CD4-positive, alpha-beta memory T cell (primary cell): ENCODE measurements at regions not wholly inside any gene's neighbourhood (a gene's known extent, or its start where the extent isn't known, plus 50 kb on each side); places are given as distances from the start of the nearest gene placed in this dataset.

Experiments used
- CTCF ChIA-PET: fragments of 350-600 bp; sonication (Branson Sonifier 250); formaldehyde crosslinking; loops from one replicate; lab custom pipeline; 2021; ENCODE audit warnings: inconsistent platforms; ENCODE audit not compliant: partially characterized antibody; lab: Charles Lee
- POLR2A ChIA-PET: fragments of 350-600 bp; sonication (Branson Sonifier 250); formaldehyde crosslinking; loops from one replicate; lab custom pipeline; 2021; ENCODE audit not compliant: partially characterized antibody; lab: Charles Lee
- DNase-seq, 5 donors: peaks; one replicate each; pipeline versions ENCODE4 v3.0.0 to v3.0.0-alpha.2; 2020 to 2022; ENCODE audit warnings: mixed read lengths in 1 of 5
- H3K27ac ChIP-seq: one replicate; pipeline ENCODE4 v1.7.0; 2013; ENCODE audit warnings: low read depth, low read length
- H3K27me3 ChIP-seq: 2 replicates; pipeline ENCODE4 v1.7.0; 2013; ENCODE audit warnings: mild to moderate bottlenecking, low read length, moderate library complexity; ENCODE audit not compliant: insufficient read depth
- H3K36me3 ChIP-seq: 2 replicates; pipeline ENCODE4 v1.7.0; 2013; ENCODE audit warnings: mild to moderate bottlenecking, low read length, moderate library complexity; ENCODE audit not compliant: insufficient read depth
- H3K4me1 ChIP-seq: 2 replicates; pipeline ENCODE4 v1.7.0; 2013; ENCODE audit warnings: mild to moderate bottlenecking, low read length, moderate library complexity; ENCODE audit not compliant: insufficient read depth
- H3K4me3 ChIP-seq, 2 donors: one replicate each; pipeline ENCODE4 v1.7.0; 2013; ENCODE audit warnings: low read length in 2 of 2, mild to moderate bottlenecking in 1 of 2
- H3K9me3 ChIP-seq, 2 donors: one replicate each; pipeline ENCODE4 v1.7.0; 2013; ENCODE audit warnings: low read length in 2 of 2, control low read depth in 1 of 2; ENCODE audit not compliant: control insufficient read depth in 1 of 2
- H3K27ac Mint-ChIP-seq, 7 donors: one replicate each; pipeline ENCODE4 v1.8.0; 2020 to 2021; ENCODE audit warnings: mixed read lengths in 7 of 7, mild to moderate bottlenecking in 6 of 7, inconsistent platforms in 3 of 7, moderate library complexity in 3 of 7
- H3K27me3 Mint-ChIP-seq, 2 donors: one replicate each; pipeline ENCODE4 v1.8.0; 2020 to 2021; ENCODE audit warnings: mixed read lengths in 2 of 2
- H3K36me3 Mint-ChIP-seq, 2 donors: one replicate each; pipeline ENCODE4 v1.8.0; 2020 to 2021; ENCODE audit warnings: mixed read lengths in 2 of 2, inconsistent platforms in 1 of 2, mild to moderate bottlenecking in 1 of 2
- H3K4me1 Mint-ChIP-seq, 4 donors: one replicate each; pipeline ENCODE4 v1.8.0; 2020 to 2021; ENCODE audit warnings: mixed read lengths in 4 of 4, mild to moderate bottlenecking in 1 of 4
- H3K4me3 Mint-ChIP-seq, 8 donors: one replicate each; pipeline ENCODE4 v1.8.0; 2020 to 2021; ENCODE audit warnings: mixed read lengths in 8 of 8, mild to moderate bottlenecking in 7 of 8, moderate library complexity in 6 of 8, inconsistent platforms in 3 of 8
- H3K9me3 Mint-ChIP-seq, 8 donors: one replicate each; pipeline ENCODE4 v1.8.0; 2020 to 2021; ENCODE audit warnings: mixed read lengths in 8 of 8, mild to moderate bottlenecking in 5 of 8, inconsistent platforms in 3 of 8, moderate library complexity in 1 of 8
- intact Hi-C: fragments of 100-400 bp; cut with micrococcal nuclease; formaldehyde crosslinking; loops from one replicate; pipeline ENCODE4 v1.15.1; 2023

DNA sequence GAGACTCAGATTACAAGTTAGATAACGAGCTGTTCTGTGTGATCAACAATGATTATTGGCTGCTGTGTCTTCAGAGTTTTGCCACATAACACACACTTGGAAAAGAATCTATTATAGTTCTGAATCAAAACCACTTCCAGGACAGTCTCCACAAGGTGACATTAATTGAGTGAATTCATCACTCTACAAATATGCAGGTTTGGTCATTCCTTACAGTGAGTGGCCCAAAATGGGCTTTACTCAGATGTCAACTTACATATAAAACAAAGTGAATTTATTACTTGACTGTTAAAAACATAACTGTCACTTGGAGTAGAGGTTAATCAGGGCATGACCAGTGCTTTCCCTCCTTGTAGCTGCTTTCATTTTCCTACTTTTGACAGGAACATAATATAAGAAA, 984.3 kb downstream of the REEP3 start:
- ChIA-PET POLR2A (no interaction called here), CTCF (no interaction called here)
- intact Hi-C loops, result no loop called here
- Mint-ChIP-seq H3K27ac (no peak overlapping the region), H3K9me3 (peaks cover 0 to 6% (median 2%) of the 10 kb centered on the region in 8 donors), H3K36me3 (no peaks in the 10 kb centered on the region), H3K4me3 (no peak overlapping the region), H3K4me1 (no peaks in the 10 kb centered on the region), H3K27me3 (no peaks in the 10 kb centered on the region)
- Histone ChIP-seq H3K4me1 (no peaks in the 10 kb centered on the region), H3K9me3 (no peaks in the 10 kb centered on the region), H3K4me3 (no peak overlapping the region), H3K27ac (no peak overlapping the region), H3K27me3 (no peaks in the 10 kb centered on the region), H3K36me3 (no peaks in the 10 kb centered on the region)
- DNase-seq, result no peak

DNA sequence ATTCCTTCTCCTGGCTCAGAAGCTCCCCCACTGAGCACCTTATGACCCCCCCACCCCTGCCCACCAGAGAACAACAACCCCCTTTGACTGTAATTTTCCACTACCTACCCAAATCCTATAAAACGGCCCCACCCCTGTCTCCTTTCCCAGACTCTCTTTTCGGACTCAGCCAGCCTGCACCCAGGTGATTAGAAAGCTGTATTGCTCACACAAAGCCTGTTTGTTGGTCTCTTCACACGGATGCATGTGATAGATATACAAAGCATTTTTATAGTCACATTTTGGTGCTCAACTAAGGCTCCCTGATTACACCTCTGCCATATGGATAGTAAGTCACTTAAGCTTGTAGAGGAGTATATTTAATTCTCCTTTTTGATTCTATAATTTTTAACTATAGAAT, 985.8 kb downstream of the REEP3 start:
- no peak overlapping the region for H3K4me3 ChIP-seq
- H3K27me3 Mint-ChIP-seq, result no peaks in the 10 kb centered on the region
- H3K36me3 Mint-ChIP-seq, result no peaks in the 10 kb centered on the region
- no peaks in the 10 kb centered on the region for H3K9me3 ChIP-seq
- POLR2A ChIA-PET, result no interaction called here
- intact Hi-C loops, result no loop called here
- no peak overlapping the region for H3K4me3 Mint-ChIP-seq
- H3K9me3 Mint-ChIP-seq, result peaks cover 0 to 5% (median 1%) of the 10 kb centered on the region in 8 donors
- no peak overlapping the region for H3K27ac ChIP-seq
- no peak overlapping the region for H3K27ac Mint-ChIP-seq
- H3K4me1 ChIP-seq, result no peaks in the 10 kb centered on the region
- H3K27me3 ChIP-seq, result no peaks in the 10 kb centered on the region
- H3K4me1 Mint-ChIP-seq, result no peaks in the 10 kb centered on the region
- DNase-seq, result no peak
- H3K36me3 ChIP-seq, result no peaks in the 10 kb centered on the region
- CTCF ChIA-PET, result no interaction called here

DNA sequence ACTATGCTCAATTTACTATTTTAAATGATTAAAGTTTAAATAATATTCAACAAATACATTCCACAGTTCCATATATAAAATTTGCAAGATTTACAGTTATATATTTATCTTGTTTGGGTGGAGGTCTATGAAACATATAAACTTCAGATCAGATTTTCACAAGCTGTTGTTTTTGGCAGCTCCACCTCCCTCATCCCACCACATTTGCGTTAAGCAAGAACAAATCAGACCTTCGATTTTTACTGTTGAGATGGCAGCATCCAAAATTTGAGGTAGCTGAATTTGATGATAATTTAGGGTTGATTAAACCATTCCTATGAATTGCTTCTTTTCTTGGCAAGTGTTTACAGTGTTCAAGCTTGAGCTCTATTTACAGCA, 986.4 kb downstream of the REEP3 start:
- no peak for DNase-seq
- Histone ChIP-seq H3K36me3 (no peaks in the 10 kb centered on the region), H3K4me3 (no peak overlapping the region), H3K4me1 (no peaks in the 10 kb centered on the region), H3K9me3 (no peaks in the 10 kb centered on the region), H3K27me3 (no peaks in the 10 kb centered on the region), H3K27ac (no peak overlapping the region)
- Mint-ChIP-seq H3K27me3 (no peaks in the 10 kb centered on the region), H3K9me3 (peaks cover 0 to 4% (median 0%) of the 10 kb centered on the region in 8 donors), H3K27ac (no peak overlapping the region), H3K4me3 (no peak overlapping the region), H3K4me1 (no peaks in the 10 kb centered on the region), H3K36me3 (no peaks in the 10 kb centered on the region)
- ChIA-PET CTCF (no interaction called here), POLR2A (no interaction called here)
- intact Hi-C loops, result no loop called here

DNA sequence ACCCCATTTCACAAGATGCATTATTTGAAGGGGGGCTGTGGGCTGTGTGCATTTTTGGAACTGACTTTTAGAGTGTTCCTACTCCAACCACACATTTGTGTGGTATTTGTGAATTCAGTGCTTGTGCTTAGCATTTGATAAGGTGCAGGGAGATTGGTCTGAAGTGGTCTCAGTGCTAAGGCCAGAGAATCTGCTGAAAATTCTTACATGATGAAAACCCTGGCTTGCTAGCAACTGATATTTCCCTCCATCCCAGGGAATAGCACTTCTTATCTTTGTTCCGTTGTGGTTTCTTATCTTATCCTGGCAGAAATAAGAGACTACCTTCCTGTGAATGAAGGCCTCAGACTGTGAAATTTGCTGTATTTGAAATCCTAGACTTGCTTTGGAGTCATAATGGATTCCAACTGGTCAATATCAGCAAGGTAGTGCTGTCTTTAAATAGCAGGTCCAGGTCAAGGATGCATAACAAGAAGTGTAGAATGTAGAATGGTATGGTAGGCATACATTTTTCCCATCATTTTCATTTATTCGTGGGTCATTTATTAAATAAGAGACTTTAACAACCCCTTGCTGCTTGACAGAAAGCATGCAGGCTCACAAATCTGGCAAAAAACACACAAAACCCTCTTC, 986.9 kb downstream of the REEP3 start:
- POLR2A ChIA-PET, result no interaction called here
- Mint-ChIP-seq H3K4me3 (no peak overlapping the region), H3K27me3 (no peaks in the 10 kb centered on the region), H3K4me1 (no peaks in the 10 kb centered on the region), H3K36me3 (no peaks in the 10 kb centered on the region), H3K27ac (no peak overlapping the region), H3K9me3 (peaks cover 0 to 4% (median 0%) of the 10 kb centered on the region in 8 donors)
- DNase-seq, result no peak
- Histone ChIP-seq H3K27ac (no peak overlapping the region), H3K4me1 (no peaks in the 10 kb centered on the region), H3K9me3 (no peaks in the 10 kb centered on the region), H3K27me3 (no peaks in the 10 kb centered on the region), H3K36me3 (no peaks in the 10 kb centered on the region), H3K4me3 (no peak overlapping the region)
- intact Hi-C loops, result no loop called here
- CTCF ChIA-PET, result no interaction called here

DNA sequence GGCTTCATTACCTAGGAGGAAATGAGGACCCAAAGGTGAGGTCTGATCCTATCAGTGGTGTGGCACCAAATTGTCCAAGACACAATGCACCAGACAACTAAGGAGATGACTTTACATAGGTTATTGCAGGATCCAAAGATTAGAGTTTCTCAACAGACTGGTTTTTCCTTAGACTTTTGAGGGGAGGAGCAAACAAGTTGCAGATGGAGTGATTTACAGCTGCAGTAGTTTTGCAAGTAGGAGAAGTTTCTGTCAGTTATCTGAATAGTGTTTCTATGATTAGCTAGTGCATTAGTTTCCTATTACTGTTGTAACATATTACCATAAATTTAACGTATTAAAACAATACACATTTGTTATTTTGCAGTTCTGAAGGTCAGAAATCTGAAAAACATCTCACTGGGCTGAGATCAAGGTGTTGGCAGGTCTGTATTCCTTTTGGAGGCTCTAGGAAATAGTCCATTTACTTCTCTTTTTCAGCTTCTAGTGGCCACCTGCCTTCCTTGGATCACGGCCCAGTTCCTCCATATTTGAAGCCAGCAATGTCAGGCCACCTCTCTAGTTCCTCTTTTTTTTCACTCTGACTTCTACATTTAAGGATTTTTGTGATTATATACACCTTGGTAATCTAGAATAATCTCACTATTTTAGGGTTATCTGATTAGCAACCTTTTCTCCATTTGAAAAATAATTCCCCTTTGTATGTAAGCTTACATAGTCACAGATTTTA, 994.9 kb downstream of the REEP3 start:
- Mint-ChIP-seq H3K4me1 (no peaks in the 10 kb centered on the region), H3K27ac (no peak overlapping the region), H3K36me3 (no peaks in the 10 kb centered on the region), H3K9me3 (peaks cover 0 to 7% (median 0%) of the 10 kb centered on the region in 8 donors), H3K4me3 (no peak overlapping the region), H3K27me3 (no peaks in the 10 kb centered on the region)
- Histone ChIP-seq H3K4me3 (no peak overlapping the region), H3K27ac (no peak overlapping the region), H3K27me3 (no peaks in the 10 kb centered on the region), H3K9me3 (no peaks in the 10 kb centered on the region), H3K4me1 (no peaks in the 10 kb centered on the region), H3K36me3 (no peaks in the 10 kb centered on the region)
- no peak for DNase-seq
- intact Hi-C loops, result no loop called here
- ChIA-PET POLR2A (no interaction called here), CTCF (no interaction called here)

DNA sequence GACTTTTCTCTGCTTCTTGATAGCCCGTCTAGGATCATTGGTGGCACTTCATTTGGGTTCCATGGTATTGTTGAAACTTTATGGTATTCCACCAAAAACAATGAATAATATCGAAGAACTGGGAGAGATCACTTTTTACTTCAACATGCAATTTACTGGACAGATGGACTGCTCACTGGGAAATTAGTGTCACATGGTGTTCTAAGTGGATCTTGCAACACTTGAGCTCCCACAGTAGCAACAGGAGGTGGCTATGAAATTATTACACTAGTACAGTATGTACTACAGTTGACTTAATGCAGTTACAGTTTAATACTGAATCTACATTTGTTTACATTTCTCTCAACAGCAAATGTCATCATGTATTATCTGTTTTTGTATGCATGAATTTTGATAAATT, 997.3 kb downstream of the REEP3 start:
- Histone ChIP-seq H3K27me3 (no peaks in the 10 kb centered on the region), H3K9me3 (no peaks in the 10 kb centered on the region), H3K4me3 (no peak overlapping the region), H3K27ac (no peak overlapping the region), H3K4me1 (no peaks in the 10 kb centered on the region), H3K36me3 (no peaks in the 10 kb centered on the region)
- CTCF ChIA-PET, result no interaction called here
- intact Hi-C loops, result no loop called here
- no peaks in the 10 kb centered on the region for H3K4me1 Mint-ChIP-seq
- no peak overlapping the region for H3K4me3 Mint-ChIP-seq
- POLR2A ChIA-PET, result no interaction called here
- no peaks in the 10 kb centered on the region for H3K36me3 Mint-ChIP-seq
- no peak for DNase-seq
- H3K9me3 Mint-ChIP-seq, result peaks cover 0 to 6% (median 0%) of the 10 kb centered on the region in 8 donors
- no peak overlapping the region for H3K27ac Mint-ChIP-seq
- no peaks in the 10 kb centered on the region for H3K27me3 Mint-ChIP-seq

DNA sequence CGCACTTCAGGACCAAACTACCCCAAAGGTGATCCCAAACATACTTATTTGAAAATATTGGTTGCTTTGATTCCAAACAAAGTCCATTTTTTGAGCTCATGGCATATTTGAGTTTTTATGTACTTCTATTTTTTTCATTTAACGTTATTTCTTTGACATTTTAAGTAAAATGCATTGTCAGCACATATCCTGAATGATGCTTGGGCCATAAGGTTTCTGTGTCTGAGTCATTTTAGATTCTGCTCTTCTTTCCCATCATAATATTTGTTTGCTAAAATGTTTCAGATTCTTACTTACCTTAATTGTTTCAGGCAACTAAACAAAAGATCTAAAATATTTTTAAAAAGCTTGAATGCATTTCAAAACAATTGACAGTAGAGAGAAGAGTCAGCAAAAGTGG, 998.2 kb downstream of the REEP3 start:
- Histone ChIP-seq H3K4me3 (no peak overlapping the region), H3K36me3 (no peaks in the 10 kb centered on the region), H3K27me3 (no peaks in the 10 kb centered on the region), H3K4me1 (no peaks in the 10 kb centered on the region), H3K27ac (no peak overlapping the region), H3K9me3 (no peaks in the 10 kb centered on the region)
- DNase-seq, result no peak
- ChIA-PET CTCF (no interaction called here), POLR2A (no interaction called here)
- intact Hi-C loops, result no loop called here
- Mint-ChIP-seq H3K4me1 (no peaks in the 10 kb centered on the region), H3K27ac (no peak overlapping the region), H3K36me3 (no peaks in the 10 kb centered on the region), H3K4me3 (no peak overlapping the region), H3K27me3 (no peaks in the 10 kb centered on the region), H3K9me3 (peaks cover 0 to 5% (median 0%) of the 10 kb centered on the region in 8 donors)
